SJCRH30 (cell line): ENCODE measurements at regions not wholly inside any gene's neighbourhood (a gene's known extent, or its start where the extent isn't known, plus 50 kb on each side); places are given as distances from the start of the nearest gene placed in this dataset.
A peak's percentile ranks its signal among the peaks of the same experiment; 100 is the strongest.
"Not testable (repeated sequence)": the region's sequence is repeated elsewhere in the genome, so short reads cannot be mapped to it uniquely, and the experiment has no call there.

Experiments used
- DNase-seq, 2 experiments: peaks; one replicate each; pipeline ENCODE4 v3.0.0-alpha.2; 2015 to 2020
- H3K27ac ChIP-seq: fragments of 250-450 bp; sonication (Bioruptor Pico); 2 replicates; pipeline ENCODE4 v1.5.1; 2020; ENCODE audit warnings: mild to moderate bottlenecking, moderate library complexity
- H3K27me3 ChIP-seq: fragments of 250-450 bp; sonication (Bioruptor Pico); 2 replicates; pipeline ENCODE4 v1.5.1; 2020; ENCODE audit warnings: mild to moderate bottlenecking, moderate library complexity
- H3K36me3 ChIP-seq: fragments of 250-450 bp; sonication (Bioruptor Pico); 2 replicates; pipeline ENCODE4 v1.5.1; 2020; ENCODE audit warnings: mild to moderate bottlenecking, moderate library complexity
- H3K4me1 ChIP-seq: fragments of 250-450 bp; sonication (Bioruptor Pico); 2 replicates; pipeline ENCODE4 v1.5.1; 2020; ENCODE audit warnings: mild to moderate bottlenecking, moderate library complexity
- H3K4me3 ChIP-seq: fragments of 250-450 bp; sonication (Bioruptor Pico); 2 replicates; pipeline ENCODE4 v1.5.1; 2020; ENCODE audit warnings: mild to moderate bottlenecking, moderate library complexity
- H3K9me3 ChIP-seq: fragments of 250-450 bp; sonication (Bioruptor Pico); replicated peaks from 2 replicates; pipeline ENCODE4 v1.5.1; 2020; ENCODE audit warnings: mild to moderate bottlenecking, moderate library complexity

- DNase-seq = no peak
- Histone ChIP-seq H3K4me1 (peaks cover 2% of the 10 kb centered on the region; the same call in 1 of the 2 replicates), H3K9me3 (no peaks in the 10 kb centered on the region), H3K4me3 (no peak overlapping the region), H3K27ac (no peak overlapping the region), H3K27me3 (no peaks in the 10 kb centered on the region), H3K36me3 (no peaks in the 10 kb centered on the region)
These were observed 52.8 kb upstream of the ADGRE5 start for GRCh38 chr19:14328406-14328805.

- not testable (repeated sequence) for H3K27me3 ChIP-seq, H3K4me1 ChIP-seq, H3K27ac ChIP-seq, H3K36me3 ChIP-seq, H3K9me3 ChIP-seq, DNase-seq, H3K4me3 ChIP-seq
These were observed 54.2 kb upstream of the ADGRE5 start for GRCh38 chr19:14327061-14327460.

- DNase-seq = no peak
- Histone ChIP-seq H3K36me3 (no peaks in the 10 kb centered on the region), H3K27me3 (no peaks in the 10 kb centered on the region), H3K4me1 (no peaks in the 10 kb centered on the region), H3K9me3 (no peaks in the 10 kb centered on the region), H3K27ac (no peak overlapping the region), H3K4me3 (no peak overlapping the region)
These were observed 55.4 kb upstream of the ADGRE5 start for GRCh38 chr19:14325863-14326262.

GRCh38 chr19:14325134-14325533 is 56.1 kb upstream of the ADGRE5 start:
- H3K36me3 ChIP-seq = no peaks in the 10 kb centered on the region
- 0 out of 2 replicates have a peak, but pooled peaks cover 2% of the 10 kb centered on the region for H3K9me3 ChIP-seq
- H3K27ac ChIP-seq = no peak overlapping the region
- H3K27me3 ChIP-seq = no peaks in the 10 kb centered on the region
- no peak overlapping the region for H3K4me3 ChIP-seq
- H3K4me1 ChIP-seq = no peaks in the 10 kb centered on the region
- DNase-seq = no peak

GRCh38 chr19:14322889-14323463 is 58.3 kb upstream of the ADGRE5 start:
- H3K27ac ChIP-seq = no peak overlapping the region
- peaks cover 5% of the 10 kb centered on the region for H3K27me3 ChIP-seq
- H3K4me3 ChIP-seq = no peak overlapping the region

GRCh38 chr19:14320253-14320652 is 61.0 kb upstream of the ADGRE5 start:
- peaks cover 7% of the 10 kb centered on the region for H3K27me3 ChIP-seq
- no peaks in the 10 kb centered on the region for H3K36me3 ChIP-seq
- H3K4me1 ChIP-seq = no peaks in the 10 kb centered on the region
- H3K4me3 ChIP-seq = no peak overlapping the region
- DNase-seq = no peak
- no peak overlapping the region for H3K27ac ChIP-seq
- H3K9me3 ChIP-seq = 0 out of 2 replicates have a peak, but pooled peaks cover 7% of the 10 kb centered on the region

More at GRCh38 chr19:14322889-14323463, 58.3 kb upstream of the ADGRE5 start:
- DNase-seq = no peak
- 0 out of 2 replicates have a peak, but pooled peaks cover 7% of the 10 kb centered on the region for H3K9me3 ChIP-seq
- H3K4me1 ChIP-seq = no peaks in the 10 kb centered on the region
- no peaks in the 10 kb centered on the region for H3K36me3 ChIP-seq

- DNase-seq, H3K27ac ChIP-seq, H3K4me1 ChIP-seq, H3K4me3 ChIP-seq, H3K36me3 ChIP-seq, H3K27me3 ChIP-seq, H3K9me3 ChIP-seq: not testable (repeated sequence)
These were observed 61.5 kb upstream of the ADGRE5 start for GRCh38 chr19:14319720-14320119.

- Histone ChIP-seq H3K36me3 (no peaks in the 10 kb centered on the region), H3K27me3 (peaks cover 7% of the 10 kb centered on the region), H3K4me1 (no peaks in the 10 kb centered on the region), H3K4me3 (no peak overlapping the region), H3K27ac (no peak overlapping the region), H3K9me3 (0 out of 2 replicates have a peak, but pooled peaks cover 7% of the 10 kb centered on the region)
- no peak for DNase-seq
These were observed 62.4 kb upstream of the ADGRE5 start for GRCh38 chr19:14318873-14319272.

GRCh38 chr19:14317157-14317556 is 64.1 kb upstream of the ADGRE5 start:
- Histone ChIP-seq H3K27me3 (peaks cover 7% of the 10 kb centered on the region), H3K36me3 (no peaks in the 10 kb centered on the region), H3K4me1 (no peaks in the 10 kb centered on the region), H3K9me3 (0 out of 2 replicates have a peak, but pooled peaks cover 7% of the 10 kb centered on the region), H3K4me3 (no peak overlapping the region), H3K27ac (no peak overlapping the region)
- DNase-seq = no peak

GRCh38 chr19:14315433-14315832 is 65.8 kb upstream of the ADGRE5 start:
- H3K4me3 ChIP-seq = no peak overlapping the region
- no peaks in the 10 kb centered on the region for H3K36me3 ChIP-seq
- H3K27me3 ChIP-seq = peaks cover 7% of the 10 kb centered on the region
- no peaks in the 10 kb centered on the region for H3K4me1 ChIP-seq
- 0 out of 2 replicates have a peak, but pooled peaks cover 5% of the 10 kb centered on the region for H3K9me3 ChIP-seq
- DNase-seq = no peak
- no peak overlapping the region for H3K27ac ChIP-seq

- H3K27me3 ChIP-seq = 0 out of 2 replicates have a peak, but pooled peaks cover 5% of the 10 kb centered on the region
- H3K36me3 ChIP-seq = no peaks in the 10 kb centered on the region
- no peak for DNase-seq
These were observed 71.2 kb upstream of the ADGRE5 start for GRCh38 chr19:14310055-14310454.

GRCh38 chr19:14305706-14306105 is 75.5 kb upstream of the ADGRE5 start:
- Histone ChIP-seq H3K4me3 (no peak overlapping the region), H3K9me3 (no peaks in the 10 kb centered on the region), H3K4me1 (no peaks in the 10 kb centered on the region), H3K27me3 (0 out of 2 replicates have a peak, but pooled peaks cover 5% of the 10 kb centered on the region), H3K27ac (no peak overlapping the region), H3K36me3 (no peaks in the 10 kb centered on the region)
- DNase-seq = peak in 1 of 2 experiments; percentile 29

More at GRCh38 chr19:14310055-14310454, 71.2 kb upstream of the ADGRE5 start:
- Histone ChIP-seq H3K4me3 (no peak overlapping the region), H3K9me3 (no peaks in the 10 kb centered on the region), H3K27ac (no peak overlapping the region), H3K4me1 (no peaks in the 10 kb centered on the region)

GRCh38 chr19:14301150-14301549 is 80.1 kb upstream of the ADGRE5 start:
- peaks cover 3% of the 10 kb centered on the region; the same call in 1 of the 2 replicates for H3K9me3 ChIP-seq
- no peak overlapping the region for H3K27ac ChIP-seq
- no peaks in the 10 kb centered on the region for H3K27me3 ChIP-seq
- H3K4me1 ChIP-seq = no peaks in the 10 kb centered on the region; the same call in 1 of the 2 replicates
- no peaks in the 10 kb centered on the region for H3K36me3 ChIP-seq
- no peak overlapping the region for H3K4me3 ChIP-seq
- no peak for DNase-seq

GRCh38 chr19:14300303-14300702 is 80.9 kb upstream of the ADGRE5 start:
- no peak for DNase-seq
- no peaks in the 10 kb centered on the region for H3K27me3 ChIP-seq
- no peaks in the 10 kb centered on the region; the same call in 1 of the 2 replicates for H3K4me1 ChIP-seq
- H3K36me3 ChIP-seq = no peaks in the 10 kb centered on the region
- H3K27ac ChIP-seq = no peak overlapping the region
- no peak overlapping the region for H3K4me3 ChIP-seq
- peaks cover 3% of the 10 kb centered on the region; the same call in 1 of the 2 replicates for H3K9me3 ChIP-seq

- H3K4me3 ChIP-seq, H3K27ac ChIP-seq, H3K27me3 ChIP-seq, H3K36me3 ChIP-seq, DNase-seq, H3K4me1 ChIP-seq, H3K9me3 ChIP-seq: not testable (repeated sequence)
These were observed 81.9 kb upstream of the ADGRE5 start for GRCh38 chr19:14299224-14299827.
